H1 (cell line): ENCODE measurements at regions not wholly inside any gene's neighbourhood (a gene's known extent, or its start where the extent isn't known, plus 50 kb on each side); places are given as distances from the start of the nearest gene placed in this dataset.

Experiments
- CTCF ChIA-PET: fragments of 300-600 bp; sonication (Branson Sonifier 250); formaldehyde crosslinking; loops from one replicate; lab custom pipeline; 2021; ENCODE audit not compliant: partially characterized antibody; lab: Charles Lee
- POLR2A ChIA-PET: fragments of 300-600 bp; sonication (Branson Sonifier 250); formaldehyde crosslinking; loops from one replicate; lab custom pipeline; 2021; ENCODE audit warnings: inconsistent platforms; ENCODE audit not compliant: partially characterized antibody; lab: Charles Lee
- DNase-seq, 2 experiments: peaks; one replicate each; pipeline versions ENCODE4 v3.0.0 to v3.0.0-alpha.2; 2010 to 2022; ENCODE audit warnings: low spot score in 2 of 2, low read depth in 1 of 2, mixed read lengths in 1 of 2
- FAIRE-seq: peaks from 2 replicates; lab custom pipeline; 2011; peaks lifted over from hg19 to GRCh38; lab: Jason Lieb, UNC
- H2AFZ ChIP-seq: 2 replicates; pipeline ENCODE4 v1.8.1; 2012; ENCODE audit warnings: low read length, inconsistent platforms
- H2AK5ac ChIP-seq: 2 replicates; pipeline ENCODE4 v1.6.1; 2013; ENCODE audit warnings: low read depth, low read length
- H2BK120ac ChIP-seq: replicated peaks from 2 replicates; pipeline ENCODE3; 2013; ENCODE audit warnings: low read depth, low read length, inconsistent platforms
- H2BK12ac ChIP-seq: 2 replicates; pipeline ENCODE4 v1.6.1; 2013; ENCODE audit warnings: low read depth, low read length
- H2BK15ac ChIP-seq: 2 replicates; pipeline ENCODE4 v1.6.1; 2013; ENCODE audit warnings: low read length
- H2BK20ac ChIP-seq: 2 replicates; pipeline ENCODE4 v1.6.1; 2013; ENCODE audit warnings: low read length
- H2BK5ac ChIP-seq: 2 replicates; pipeline ENCODE4 v1.6.1; 2013; ENCODE audit warnings: low read depth, low read length
- H3K14ac ChIP-seq: 2 replicates; pipeline ENCODE4 v1.6.1; 2013; ENCODE audit warnings: inconsistent platforms; ENCODE audit not compliant: insufficient read length
- H3K18ac ChIP-seq: 2 replicates; pipeline ENCODE4 v1.6.1; 2013; ENCODE audit warnings: low read length; ENCODE audit errors: extremely low read depth
- H3K23ac ChIP-seq: 2 replicates; pipeline ENCODE4 v1.6.1; 2013; ENCODE audit warnings: inconsistent platforms; ENCODE audit not compliant: insufficient read length
- H3K23me2 ChIP-seq: 2 replicates; pipeline ENCODE4 v1.6.1; 2013; ENCODE audit warnings: low read depth, low read length
- H3K27ac ChIP-seq: 2 replicates; pipeline ENCODE4 v1.6.1; 2011; ENCODE audit warnings: low read depth, low read length, inconsistent platforms
- H3K27me3 ChIP-seq, 4 experiments: replicated peaks in 1 of 4; 1 replicate in 1 of 4; 2 replicates in 3 of 4; pipeline versions ENCODE4 v1.6.1 to v1.8.1; 2011 to 2013; ENCODE audit warnings: low read length in 3 of 4, mild to moderate bottlenecking in 3 of 4, inconsistent platforms in 2 of 4, mixed read lengths in 2 of 4, moderate library complexity in 1 of 4; ENCODE audit not compliant: control insufficient read depth in 3 of 4, insufficient read depth in 3 of 4; ENCODE audit errors: extremely low read depth in 1 of 4
- H3K36me3 ChIP-seq, 4 experiments: 2 replicates each; pipeline versions ENCODE4 v1.6.1 to v1.8.1; 2011 to 2013; ENCODE audit warnings: mild to moderate bottlenecking in 4 of 4, low read length in 3 of 4, moderate library complexity in 2 of 4, control low read depth in 1 of 4, inconsistent platforms in 1 of 4; ENCODE audit not compliant: insufficient read depth in 4 of 4, control insufficient read depth in 2 of 4
- H3K4ac ChIP-seq: replicated peaks from 2 replicates; pipeline ENCODE3; 2013; ENCODE audit warnings: low read length, low read depth, mixed read lengths, inconsistent platforms; ENCODE audit not compliant: insufficient read length
- H3K4me1 ChIP-seq, 4 experiments: replicated peaks in 1 of 4; 1 replicate in 1 of 4; 2 replicates in 3 of 4; pipeline versions ENCODE4 v1.6.1 to v1.8.1; 2011 to 2013; ENCODE audit warnings: low read length in 3 of 4, inconsistent platforms in 2 of 4, mixed read lengths in 1 of 4; ENCODE audit not compliant: insufficient read depth in 4 of 4, control insufficient read depth in 3 of 4
- H3K4me2 ChIP-seq, 2 experiments: 2 replicates each; pipeline versions ENCODE4 v1.6.1 to v1.8.1; 2011 to 2013; ENCODE audit warnings: low read depth in 2 of 2, low read length in 2 of 2, control low read depth in 1 of 2, inconsistent platforms in 1 of 2, mild to moderate bottlenecking in 1 of 2; ENCODE audit not compliant: insufficient read depth in 1 of 2
- H3K4me3 ChIP-seq, 4 experiments: fragments of 200-600, 300-600 bp in 1 of 4; sonication (generic), shearing (Covaris generic), sonication (Bioruptor Twin) in 1 of 4; 2 replicates each; pipeline versions ENCODE4 v1.5.1 to v1.8.1; 2011 to 2016; ENCODE audit warnings: low read length in 4 of 4, low read depth in 3 of 4, control low read depth in 2 of 4, inconsistent platforms in 2 of 4, mild to moderate bottlenecking in 2 of 4, mixed read lengths in 1 of 4, moderate library complexity in 1 of 4; ENCODE audit not compliant: insufficient read depth in 2 of 4; ENCODE audit errors: extremely low read depth in 1 of 4
- H3K56ac ChIP-seq: replicated peaks from 2 replicates; pipeline ENCODE3; 2013; ENCODE audit warnings: low read depth, mild to moderate bottlenecking, mixed read lengths, low read length, inconsistent platforms; ENCODE audit not compliant: insufficient read length
- H3K79me1 ChIP-seq: 2 replicates; pipeline ENCODE4 v1.6.1; 2013; ENCODE audit warnings: low read depth, low read length, control low read depth
- H3K79me2 ChIP-seq, 2 experiments: 2 replicates each; pipeline versions ENCODE4 v1.6.1 to v1.8.1; 2012 to 2013; ENCODE audit warnings: low read length in 2 of 2, mild to moderate bottlenecking in 2 of 2, inconsistent platforms in 1 of 2; ENCODE audit not compliant: insufficient read depth in 2 of 2, control insufficient read depth in 1 of 2
- H3K9ac ChIP-seq, 4 experiments: replicated peaks in 1 of 4; 1 replicate in 1 of 4; 2 replicates in 3 of 4; pipeline versions ENCODE4 v1.6.1 to v1.8.1; 2011 to 2013; ENCODE audit warnings: low read depth in 3 of 4, low read length in 3 of 4, control low read depth in 2 of 4, mild to moderate bottlenecking in 2 of 4, moderate library complexity in 2 of 4, inconsistent platforms in 1 of 4; ENCODE audit errors: extremely low read depth in 1 of 4
- H3K9me3 ChIP-seq, 2 experiments: 2 replicates each; pipeline versions ENCODE4 v1.6.1 to v1.8.1; 2012 to 2013; ENCODE audit warnings: mild to moderate bottlenecking in 2 of 2, moderate library complexity in 2 of 2, control low read depth in 1 of 2, inconsistent platforms in 1 of 2, low read depth in 1 of 2, low read length in 1 of 2, mixed read lengths in 1 of 2; ENCODE audit not compliant: insufficient read depth in 2 of 2
- H4K20me1 ChIP-seq, 2 experiments: replicated peaks in 1 of 2; 2 replicates each; pipeline versions ENCODE3 to v1.8.1; 2011 to 2013; ENCODE audit warnings: inconsistent platforms in 2 of 2, low read length in 2 of 2, mild to moderate bottlenecking in 1 of 2; ENCODE audit not compliant: insufficient read depth in 2 of 2, control insufficient read depth in 1 of 2
- H4K5ac ChIP-seq: 2 replicates; pipeline ENCODE4 v1.6.1; 2013; ENCODE audit warnings: low read length, low read depth, mixed read lengths, inconsistent platforms; ENCODE audit not compliant: insufficient read length
- H4K8ac ChIP-seq: 2 replicates; pipeline ENCODE4 v1.8.0; 2013; ENCODE audit warnings: mild to moderate bottlenecking, moderate library complexity, low read length, inconsistent platforms; ENCODE audit not compliant: insufficient read depth; ENCODE audit errors: extremely low read depth
- H4K91ac ChIP-seq: replicated peaks from 2 replicates; pipeline ENCODE3; 2013; ENCODE audit warnings: low read length, mixed read lengths, inconsistent platforms; ENCODE audit not compliant: insufficient read length
- CTBP2 ChIP-seq: IDR thresholded peaks from 2 replicates; pipeline ENCODE4 v1.7.0; 2011; ENCODE audit warnings: borderline replicate concordance, mild to moderate bottlenecking, moderate library complexity, mixed read lengths, low read length; ENCODE audit not compliant: insufficient read depth, insufficient read length
- NANOG ChIP-seq: IDR thresholded peaks from 2 replicates; pipeline ENCODE4 v1.6.1; 2011; ENCODE audit warnings: low read length, low read depth, mild to moderate bottlenecking, inconsistent platforms; ENCODE audit not compliant: insufficient read depth, poor library complexity, severe bottlenecking
- RAD21 ChIP-seq, 2 experiments: IDR thresholded peaks in 1 of 2; conservative IDR thresholded peaks in 1 of 2; 2 replicates each; pipeline ENCODE4 v1.6.1; 2011; ENCODE audit warnings: low read depth in 2 of 2, low read length in 2 of 2, improper control_type of control experiment in 1 of 2, inconsistent platforms in 1 of 2, mild to moderate bottlenecking in 1 of 2, moderate library complexity in 1 of 2
- SIX5 ChIP-seq: IDR thresholded peaks from 2 replicates; pipeline ENCODE4 v1.6.1; 2011; ENCODE audit warnings: mild to moderate bottlenecking, low read depth, low read length
- SP2 ChIP-seq: IDR thresholded peaks from 2 replicates; pipeline ENCODE4 v1.6.1; 2012; ENCODE audit warnings: mild to moderate bottlenecking, low read length, inconsistent platforms
- ZNF274 ChIP-seq: IDR thresholded peaks from 2 replicates; pipeline ENCODE4 v1.7.0; 2012; ENCODE audit warnings: low read length, borderline replicate concordance; ENCODE audit errors: extremely low read depth
- WGBS, 2 experiments: shearing (Covaris generic) in 1 of 2; methylation state at CpG; one replicate each; pipeline versions ENCODE4 v1.1.6 to v1.1.7; 2013 to 2015; ENCODE audit warnings: low lambda C conversion rate in 2 of 2, mixed read lengths in 2 of 2, inconsistent platforms in 1 of 2, low coverage in 1 of 2, missing lambda C conversion rate in 1 of 2; ENCODE audit not compliant: insufficient replicate concordance in 2 of 2, insufficient coverage in 1 of 2, insufficient read length in 1 of 2; ENCODE audit errors: extremely low coverage in 1 of 2, missing lambda C conversion rate in 1 of 2; 5-methylcytosine and 5-hydroxymethylcytosine counted together

DNA sequence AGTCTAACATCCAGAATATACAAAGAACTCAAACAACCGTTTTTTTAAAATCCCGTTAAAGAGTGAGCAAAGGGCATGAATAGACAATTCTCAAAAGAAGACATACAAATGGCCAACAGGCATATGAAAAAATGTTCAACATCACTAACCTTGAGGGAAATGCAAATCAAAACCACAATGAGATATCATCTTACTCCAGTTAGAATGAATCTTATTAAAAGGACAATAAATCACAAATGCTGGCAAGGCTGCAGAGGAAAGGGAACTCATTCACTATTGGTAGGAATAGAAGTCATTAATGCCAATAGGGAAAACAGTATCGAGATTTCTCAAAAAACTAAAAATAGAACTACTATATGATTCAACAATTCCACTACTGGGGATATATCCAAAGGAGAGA is 520.1 kb downstream of the RMST start:
- POLR2A ChIA-PET: no interaction called here
- H3K27ac ChIP-seq: no peak overlapping the region
- FAIRE-seq: no peak

More for the DNA sequence above, 520.1 kb downstream of the RMST start:
- Histone ChIP-seq H3K56ac (no peak overlapping the region), H3K79me1 (no peaks in the 10 kb centered on the region), H3K27me3 (peaks cover 0 to 1% (median 0%) of the 10 kb centered on the region in 4 experiments; a peak in 1 of 7 replicates), H3K79me2 (no peaks in the 10 kb centered on the region), H3K23me2 (no peaks in the 10 kb centered on the region), H4K8ac (no peak overlapping the region), H3K9ac (no peak overlapping the region), H3K14ac (no peak overlapping the region), H3K9me3 (no peaks in the 10 kb centered on the region), H2BK15ac (no peak overlapping the region), H3K18ac (no peak overlapping the region), H2AFZ (no peak overlapping the region), H2BK20ac (no peak overlapping the region), H4K5ac (no peak overlapping the region), H2AK5ac (no peak overlapping the region), H4K91ac (no peak overlapping the region), H3K4me1 (no peaks in the 10 kb centered on the region), H4K20me1 (no peaks in the 10 kb centered on the region), H3K23ac (no peak overlapping the region), H2BK12ac (no peak overlapping the region), H3K4ac (no peak overlapping the region), H3K4me2 (no peak overlapping the region), H2BK5ac (no peak overlapping the region), H3K36me3 (no peaks in the 10 kb centered on the region), H2BK120ac (no peak overlapping the region), H3K4me3 (no peak overlapping the region)
- TF ChIP-seq RAD21 (IDR thresholded peaks at IDR 0.05 in 1 of 2, conservative IDR thresholded peaks at IDR 0.05 in 1 of 2; ENCODE audit: low read depth in 2 of 2, low read length in 2 of 2) (no peak), SIX5 (no peak), ZNF274 (no peak), CTBP2 (no peak), NANOG (no peak), SP2 (no peak)
- CTCF ChIA-PET: no interaction called here
- WGBS, 2 experiments: 92% methylated on average over 3 of the region's 3 CpGs; no CpG with 5 or more reads in 1 of the 2 experiments
- no peak for DNase-seq
